Thymus (tissue), 11 donors: ENCODE measurements at regions not wholly inside any gene's neighbourhood (a gene's known extent, or its start where the extent isn't known, plus 50 kb on each side); places are given as distances from the start of the nearest gene placed in this dataset.
A peak's percentile ranks its signal among the peaks of the same experiment; 100 is the strongest.
"Not testable (repeated sequence)": the region's sequence is repeated elsewhere in the genome, so short reads cannot be mapped to it uniquely, and the experiment has no call there.

Experiments used
- DNase-seq, 9 donors: peaks; one replicate each; pipeline ENCODE4 v3.0.0-alpha.2; 2013; ENCODE audit warnings: low spot score in 9 of 9, low read depth in 6 of 9, missing footprints in 1 of 9
- H3K27ac ChIP-seq, 2 donors: one replicate each; pipeline ENCODE4 v1.5.1; 2013; ENCODE audit warnings: control low read depth in 1 of 2, low read depth in 1 of 2, low read length in 1 of 2, mild to moderate bottlenecking in 1 of 2, moderate library complexity in 1 of 2
- H3K27me3 ChIP-seq, 2 donors: one replicate each; pipeline ENCODE4 v1.5.1; 2013; ENCODE audit warnings: low read length in 1 of 2; ENCODE audit not compliant: control insufficient read depth in 2 of 2, insufficient read depth in 1 of 2
- H3K36me3 ChIP-seq, 2 donors: one replicate each; pipeline ENCODE4 v1.5.1; 2013; ENCODE audit warnings: low read length in 1 of 2, mild to moderate bottlenecking in 1 of 2, moderate library complexity in 1 of 2; ENCODE audit not compliant: control insufficient read depth in 2 of 2, insufficient read depth in 2 of 2
- H3K4me1 ChIP-seq, 2 donors: one replicate each; pipeline ENCODE4 v1.5.1; 2013; ENCODE audit warnings: low read length in 2 of 2; ENCODE audit not compliant: control insufficient read depth in 2 of 2, insufficient read depth in 2 of 2
- H3K4me3 ChIP-seq, 2 donors: one replicate each; pipeline ENCODE4 v1.5.1; 2013; ENCODE audit warnings: low read length in 2 of 2, control low read depth in 1 of 2, mild to moderate bottlenecking in 1 of 2
- H3K9me3 ChIP-seq, 2 donors: one replicate each; pipeline ENCODE4 v1.5.1; 2013; ENCODE audit warnings: low read length in 1 of 2, mild to moderate bottlenecking in 1 of 2; ENCODE audit not compliant: control insufficient read depth in 2 of 2, insufficient read depth in 1 of 2
- WGBS: extraction: QIAGEN DNeasy Blood & Tissue Kit; methylation state at CpG from one replicate; pipeline ENCODE4 v1.1.7; 2013; 5-methylcytosine and 5-hydroxymethylcytosine counted together
- donor health status: healthy.

GRCh38 chr18:11454040-11454439 is 155.4 kb upstream of the SLC35G4 start:
- H3K36me3 ChIP-seq = no peaks in the 10 kb centered on the region
- no peaks in the 10 kb centered on the region for H3K4me1 ChIP-seq
- no peak overlapping the region for H3K27ac ChIP-seq
- H3K9me3 ChIP-seq = no peaks in the 10 kb centered on the region
- H3K27me3 ChIP-seq = no peaks in the 10 kb centered on the region
- no peak overlapping the region for H3K4me3 ChIP-seq
- no peak for DNase-seq
- 67% methylated on average over 5 of the region's 5 CpGs for WGBS

GRCh38 chr18:11444169-11444568 is 165.2 kb upstream of the SLC35G4 start:
- not testable (repeated sequence) for DNase-seq, H3K27ac ChIP-seq, H3K9me3 ChIP-seq, H3K36me3 ChIP-seq, H3K4me1 ChIP-seq, H3K27me3 ChIP-seq, H3K4me3 ChIP-seq
- 92% methylated on average over 4 of the region's 4 CpGs for WGBS

DNA sequence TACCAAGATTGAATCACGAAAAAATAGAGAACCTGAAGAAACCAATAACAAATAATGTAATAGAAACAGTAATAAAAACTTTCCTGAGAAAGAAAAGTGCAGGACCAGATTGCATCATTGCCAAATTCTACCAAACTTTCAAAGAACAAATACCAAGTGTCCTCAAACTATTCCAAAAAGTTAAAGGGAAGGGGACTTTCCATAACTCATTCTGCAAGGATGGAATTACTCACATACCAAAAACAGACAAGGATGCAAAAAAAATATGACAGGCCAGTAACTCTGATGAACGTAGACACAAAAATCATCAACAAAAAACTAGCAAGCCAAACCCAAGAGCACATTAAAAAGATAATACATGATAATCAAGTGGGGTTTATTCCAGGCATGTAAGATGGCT is 172.3 kb upstream of the SLC35G4 start:
- 84% methylated on average over 2 of the region's 2 CpGs for WGBS
- no peaks in the 10 kb centered on the region for H3K27me3 ChIP-seq
- H3K9me3 ChIP-seq = peaks cover 1 to 6% of the 10 kb centered on the region in 2 donors
- no peak overlapping the region for H3K4me3 ChIP-seq
- no peaks in the 10 kb centered on the region for H3K36me3 ChIP-seq
- no peak for DNase-seq
- no peak overlapping the region for H3K27ac ChIP-seq
- H3K4me1 ChIP-seq = no peaks in the 10 kb centered on the region

- Histone ChIP-seq H3K4me1 (no peaks in the 10 kb centered on the region), H3K27ac (no peak overlapping the region), H3K9me3 (peaks cover 1 to 14% of the 10 kb centered on the region in 2 donors), H3K36me3 (no peaks in the 10 kb centered on the region), H3K4me3 (no peak overlapping the region), H3K27me3 (no peaks in the 10 kb centered on the region)
- no peak for DNase-seq
- WGBS = 93% methylated on average over 36 of the region's 36 CpGs
Measured at GRCh38 chr18:11432360-11432811, 177.0 kb upstream of the SLC35G4 start.

DNA sequence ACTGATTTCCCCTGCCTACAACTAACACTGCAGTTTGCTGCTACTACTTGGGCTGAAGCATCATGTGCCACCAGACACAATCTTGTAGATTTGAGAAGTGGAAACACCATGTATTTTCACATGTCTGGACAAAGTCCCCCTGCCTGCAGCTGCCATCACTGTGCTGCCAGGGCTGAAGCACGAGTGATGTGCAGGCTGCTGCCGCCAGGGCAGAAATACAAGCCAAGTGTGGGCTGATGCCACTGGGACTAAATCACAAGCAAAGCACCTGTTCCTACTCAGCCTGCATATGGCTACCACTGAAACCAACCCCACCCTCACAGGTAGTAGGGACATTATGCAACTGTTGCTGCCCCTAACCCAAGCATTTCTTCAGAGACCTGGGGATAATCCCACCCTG is 179.5 kb upstream of the SLC35G4 start:
- 76% methylated on average over 2 of the region's 2 CpGs for WGBS
- Histone ChIP-seq H3K4me3 (no peak overlapping the region), H3K27me3 (no peaks in the 10 kb centered on the region), H3K9me3 (peaks cover 1 to 14% of the 10 kb centered on the region in 2 donors), H3K36me3 (no peaks in the 10 kb centered on the region), H3K4me1 (no peaks in the 10 kb centered on the region), H3K27ac (no peak overlapping the region)
- no peak for DNase-seq

- no peaks in the 10 kb centered on the region for H3K4me1 ChIP-seq
- H3K36me3 ChIP-seq = no peaks in the 10 kb centered on the region
- no peak overlapping the region for H3K4me3 ChIP-seq
- no peaks in the 10 kb centered on the region for H3K27me3 ChIP-seq
- DNase-seq = no peak
- 90% methylated on average over 7 of the region's 7 CpGs for WGBS
- no peak overlapping the region for H3K27ac ChIP-seq
- H3K9me3 ChIP-seq = peaks cover 0 to 4% of the 10 kb centered on the region in 2 donors
Measured at GRCh38 chr18:11425211-11425610, 184.2 kb upstream of the SLC35G4 start.

DNA sequence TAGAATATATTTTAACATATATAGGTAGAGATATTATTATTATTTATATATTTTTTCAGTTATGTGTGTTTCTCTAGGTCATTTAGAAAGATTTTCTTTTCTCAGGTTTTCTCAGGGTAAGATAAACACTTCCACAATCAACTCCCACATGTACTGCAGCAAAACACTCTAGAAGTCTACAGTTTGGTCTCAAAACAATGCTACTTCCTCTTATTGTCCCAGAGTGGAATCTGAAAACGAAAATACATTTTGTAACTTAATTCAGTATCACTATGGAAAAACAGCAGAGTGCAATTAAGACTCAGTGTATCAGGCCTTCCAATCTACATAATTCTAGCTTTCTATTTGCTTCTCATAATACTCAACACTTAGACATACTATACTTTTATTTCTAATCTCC is 190.1 kb upstream of the SLC35G4 start:
- Histone ChIP-seq H3K27ac (no peak overlapping the region), H3K27me3 (no peaks in the 10 kb centered on the region), H3K4me3 (no peak overlapping the region), H3K4me1 (no peaks in the 10 kb centered on the region), H3K9me3 (no peaks in the 10 kb centered on the region), H3K36me3 (no peaks in the 10 kb centered on the region)
- DNase-seq = peak in 1 of 9 donors; percentile 15
- 10% methylated on average over 1 of the region's 1 CpG for WGBS

DNA sequence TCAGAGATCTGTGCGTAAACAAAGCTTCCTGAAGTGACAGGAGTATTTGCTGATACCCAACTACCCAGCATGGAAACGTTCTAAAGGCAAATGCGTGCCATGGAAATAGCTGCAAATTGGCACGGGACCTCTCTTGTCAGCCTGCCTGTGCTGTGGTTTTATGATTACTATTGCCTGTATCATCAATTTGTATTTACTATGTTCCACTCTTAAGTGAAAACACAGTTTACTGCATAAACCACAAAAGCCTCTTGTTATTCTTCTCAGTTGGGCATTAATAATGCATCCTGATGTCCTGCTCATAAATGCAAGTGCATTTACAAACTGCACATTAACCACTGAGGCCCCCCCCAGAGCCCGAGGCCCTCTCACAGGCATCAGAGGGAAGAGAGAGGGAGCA is 196.6 kb upstream of the SLC35G4 start:
- H3K4me1 ChIP-seq = no peaks in the 10 kb centered on the region
- no peak overlapping the region for H3K27ac ChIP-seq
- 95% methylated on average over 5 of the region's 5 CpGs for WGBS
- no peaks in the 10 kb centered on the region for H3K36me3 ChIP-seq
- H3K9me3 ChIP-seq = no peaks in the 10 kb centered on the region
- H3K4me3 ChIP-seq = no peak overlapping the region
- H3K27me3 ChIP-seq = no peaks in the 10 kb centered on the region
- DNase-seq = no peak

GRCh38 chr18:11411048-11411447 is 198.3 kb upstream of the SLC35G4 start:
- H3K27ac ChIP-seq = no peak overlapping the region
- no peaks in the 10 kb centered on the region for H3K27me3 ChIP-seq
- no peaks in the 10 kb centered on the region for H3K9me3 ChIP-seq
- DNase-seq = no peak
- no peaks in the 10 kb centered on the region for H3K4me1 ChIP-seq
- H3K36me3 ChIP-seq = no peaks in the 10 kb centered on the region
- no peak overlapping the region for H3K4me3 ChIP-seq

- no peak overlapping the region for H3K4me3 ChIP-seq
- H3K9me3 ChIP-seq = no peaks in the 10 kb centered on the region
- no peaks in the 10 kb centered on the region for H3K36me3 ChIP-seq
- WGBS = 44% methylated on average over 3 of the region's 3 CpGs
- no peak overlapping the region for H3K27ac ChIP-seq
- DNase-seq = no peak
- no peaks in the 10 kb centered on the region for H3K27me3 ChIP-seq
- H3K4me1 ChIP-seq = no peaks in the 10 kb centered on the region
Measured at GRCh38 chr18:11408555-11409065, 200.8 kb upstream of the SLC35G4 start.
